ENCODE measurements at regions not wholly inside any gene's neighbourhood (a gene's known extent, or its start where the extent isn't known, plus 50 kb on each side); places are given as distances from the start of the nearest gene placed in this dataset.

GRCh38 chr6:133583907-133584427 lies 304.9 kb upstream of the TCF21 start:
- Mint-ChIP-seq H3K27me3 (ENCODE audit: low read depth, unreplicated experiment) (no peaks in the 10 kb centered on the region), H3K9me3 (ENCODE audit: unreplicated experiment) (no peaks in the 10 kb centered on the region), H3K4me1 (ENCODE audit: low read depth, unreplicated experiment) (peaks cover 3% of the 10 kb centered on the region), H3K27ac (ENCODE audit: unreplicated experiment) (no peak overlapping the region), H3K36me3 (ENCODE audit: low read depth, unreplicated experiment) (no peaks in the 10 kb centered on the region), H3K4me3 (ENCODE audit: unreplicated experiment) (no peak overlapping the region)
- Histone ChIP-seq H3K4me3 (ENCODE audit: insufficient read depth, low read depth, low read length) (no peak overlapping the region), H3K4me1 (ENCODE audit: insufficient read depth, low read length) (no peaks in the 10 kb centered on the region), H3K79me2 (ENCODE audit: insufficient read depth, low read length) (no peaks in the 10 kb centered on the region), H3K36me3 (ENCODE audit: insufficient read depth, low read length) (no peaks in the 10 kb centered on the region), H3K27ac (ENCODE audit: low read depth, low read length) (no peak overlapping the region), H3K9me3 (ENCODE audit: insufficient read depth, low read depth, low read length) (no peaks in the 10 kb centered on the region), H3K27me3 (ENCODE audit: insufficient read depth, low read length) (no peaks in the 10 kb centered on the region), H4K20me1 (ENCODE audit: insufficient read depth, low read length) (no peaks in the 10 kb centered on the region), H3K9ac (ENCODE audit: low read length) (no peak overlapping the region), H3K4me2 (ENCODE audit: low read length) (no peak overlapping the region), H2AFZ (ENCODE audit: low read depth, low read length) (no peak overlapping the region)
- TF ChIP-seq CTCF (IDR thresholded peaks at IDR 0.05; ENCODE audit: insufficient read depth, low read depth, low read length): no peak
- no peak for TF ChIP-seq EZH2 (IDR thresholded peaks at IDR 0.05; ENCODE audit: insufficient read depth, low read length)
- DNase-seq (ENCODE audit: low read depth) (no peak), FAIRE-seq (no peak)

GRCh38 chr6:133584823-133585222 lies 304.1 kb upstream of the TCF21 start:
- no peaks in the 10 kb centered on the region for H3K9me3 Mint-ChIP-seq (ENCODE audit: unreplicated experiment)
- Histone ChIP-seq H3K36me3 (ENCODE audit: insufficient read depth, low read length) (no peaks in the 10 kb centered on the region), H4K20me1 (ENCODE audit: insufficient read depth, low read length) (no peaks in the 10 kb centered on the region), H3K4me2 (ENCODE audit: low read length) (no peak overlapping the region), H3K4me3 (ENCODE audit: insufficient read depth, low read depth, low read length) (no peak overlapping the region), H3K4me1 (ENCODE audit: insufficient read depth, low read length) (no peaks in the 10 kb centered on the region), H2AFZ (ENCODE audit: low read depth, low read length) (no peak overlapping the region), H3K9ac (ENCODE audit: low read length) (no peak overlapping the region), H3K9me3 (ENCODE audit: insufficient read depth, low read depth, low read length) (no peaks in the 10 kb centered on the region), H3K27ac (ENCODE audit: low read depth, low read length) (no peak overlapping the region), H3K27me3 (ENCODE audit: insufficient read depth, low read length) (no peaks in the 10 kb centered on the region), H3K79me2 (ENCODE audit: insufficient read depth, low read length) (no peaks in the 10 kb centered on the region)
- FAIRE-seq (no peak), DNase-seq (ENCODE audit: low read depth) (no peak)
- H3K27me3 Mint-ChIP-seq (ENCODE audit: low read depth, unreplicated experiment): no peaks in the 10 kb centered on the region
- H3K4me1 Mint-ChIP-seq (ENCODE audit: low read depth, unreplicated experiment): peaks cover 3% of the 10 kb centered on the region
- TF ChIP-seq CTCF (IDR thresholded peaks at IDR 0.05; ENCODE audit: insufficient read depth, low read depth, low read length) (no peak), EZH2 (IDR thresholded peaks at IDR 0.05; ENCODE audit: insufficient read depth, low read length) (no peak)
- no peaks in the 10 kb centered on the region for H3K36me3 Mint-ChIP-seq (ENCODE audit: low read depth, unreplicated experiment)
- no peak overlapping the region for H3K27ac Mint-ChIP-seq (ENCODE audit: unreplicated experiment)
- no peak overlapping the region for H3K4me3 Mint-ChIP-seq (ENCODE audit: unreplicated experiment)

- DNase-seq (ENCODE audit: low read depth) (no peak), FAIRE-seq (no peak)
- Mint-ChIP-seq H3K4me1 (ENCODE audit: low read depth, unreplicated experiment) (peaks cover 8% of the 10 kb centered on the region), H3K4me3 (ENCODE audit: unreplicated experiment) (no peak overlapping the region), H3K9me3 (ENCODE audit: unreplicated experiment) (no peaks in the 10 kb centered on the region), H3K27me3 (ENCODE audit: low read depth, unreplicated experiment) (no peaks in the 10 kb centered on the region), H3K27ac (ENCODE audit: unreplicated experiment) (no peak overlapping the region), H3K36me3 (ENCODE audit: low read depth, unreplicated experiment) (no peaks in the 10 kb centered on the region)
- Histone ChIP-seq H4K20me1 (ENCODE audit: insufficient read depth, low read length) (no peaks in the 10 kb centered on the region), H3K4me3 (ENCODE audit: insufficient read depth, low read depth, low read length) (no peak overlapping the region), H3K9ac (ENCODE audit: low read length) (no peak overlapping the region), H3K27me3 (ENCODE audit: insufficient read depth, low read length) (no peaks in the 10 kb centered on the region), H3K27ac (ENCODE audit: low read depth, low read length) (no peak overlapping the region), H3K4me2 (ENCODE audit: low read length) (no peak overlapping the region), H3K36me3 (ENCODE audit: insufficient read depth, low read length) (no peaks in the 10 kb centered on the region), H3K4me1 (ENCODE audit: insufficient read depth, low read length) (peaks cover 5% of the 10 kb centered on the region), H3K79me2 (ENCODE audit: insufficient read depth, low read length) (no peaks in the 10 kb centered on the region), H3K9me3 (ENCODE audit: insufficient read depth, low read depth, low read length) (no peaks in the 10 kb centered on the region), H2AFZ (ENCODE audit: low read depth, low read length) (no peak overlapping the region)
- TF ChIP-seq EZH2 (IDR thresholded peaks at IDR 0.05; ENCODE audit: insufficient read depth, low read length) (no peak), CTCF (IDR thresholded peaks at IDR 0.05; ENCODE audit: insufficient read depth, low read depth, low read length) (no peak)
Measured at GRCh38 chr6:133585978-133586377, 302.9 kb upstream of the TCF21 start.
